ENCODE measurements at regions not wholly inside any gene's neighbourhood (a gene's known extent, or its start where the extent isn't known, plus 50 kb on each side); places are given as distances from the start of the nearest gene placed in this dataset.
"Not testable (repeated sequence)": the region's sequence is repeated elsewhere in the genome, so short reads cannot be mapped to it uniquely, and the experiment has no call there.

- not testable (repeated sequence) for TF ChIP-seq CTCF (IDR thresholded peaks at IDR 0.05; ENCODE audit: low read depth, low read length, poor library complexity, severe bottlenecking); EZH2phosphoT487 (IDR thresholded peaks at IDR 0.05; ENCODE audit: borderline replicate concordance, low read length)
These were observed 4495.9 kb upstream of the OR11H1 start for GRCh38 chr22:11032115-11032514.
